Endodermal cell (in vitro differentiated cells): ENCODE measurements at regions not wholly inside any gene's neighbourhood (a gene's known extent, or its start where the extent isn't known, plus 50 kb on each side); places are given as distances from the start of the nearest gene placed in this dataset.

Experiments used
- DNase-seq: peaks from one replicate; pipeline ENCODE4 v3.0.0-alpha.2; 2017
- H3K27ac ChIP-seq: 2 replicates; pipeline ENCODE4 v1.5.1; 2013; ENCODE audit warnings: mild to moderate bottlenecking, low read depth, low read length, moderate library complexity
- H3K27me3 ChIP-seq: 2 replicates; pipeline ENCODE4 v1.6.1; 2013; ENCODE audit warnings: mild to moderate bottlenecking, low read length, moderate library complexity; ENCODE audit not compliant: insufficient read depth, control insufficient read depth, poor library complexity, severe bottlenecking
- H3K36me3 ChIP-seq: 2 replicates; pipeline ENCODE4 v1.7.0; 2013; ENCODE audit warnings: mild to moderate bottlenecking, low read length, moderate library complexity; ENCODE audit not compliant: control insufficient read depth, insufficient read depth
- H3K4me1 ChIP-seq: one replicate; pipeline ENCODE4 v1.7.0; 2013; ENCODE audit warnings: low read length; ENCODE audit not compliant: control insufficient read depth, insufficient read depth
- H3K4me3 ChIP-seq: 2 replicates; pipeline ENCODE4 v1.5.1; 2013; ENCODE audit warnings: mild to moderate bottlenecking, low read length, moderate library complexity
- H3K9ac ChIP-seq: 2 replicates; pipeline ENCODE4 v1.6.1; 2013; ENCODE audit warnings: mild to moderate bottlenecking, low read length, moderate library complexity; ENCODE audit not compliant: poor library complexity, severe bottlenecking; ENCODE audit errors: extremely low read depth
- H3K9me3 ChIP-seq: 2 replicates; pipeline ENCODE4 v1.6.1; 2013; ENCODE audit warnings: mild to moderate bottlenecking, low read length, moderate library complexity; ENCODE audit not compliant: control insufficient read depth
- H3K27ac Mint-ChIP-seq: 2 replicates; pipeline ENCODE4 v1.8.0; 2020; ENCODE audit warnings: mixed read lengths
- H3K27me3 Mint-ChIP-seq: 2 replicates; pipeline ENCODE4 v1.8.0; 2021; ENCODE audit warnings: mild to moderate bottlenecking, mixed read lengths; ENCODE audit not compliant: insufficient read depth
- H3K36me3 Mint-ChIP-seq: 2 replicates; pipeline ENCODE4 v1.8.0; 2020; ENCODE audit warnings: low read depth, mixed read lengths
- H3K4me1 Mint-ChIP-seq: 2 replicates; pipeline ENCODE4 v1.8.0; 2020; ENCODE audit warnings: mixed read lengths
- H3K4me3 Mint-ChIP-seq: 2 replicates; pipeline ENCODE4 v1.8.0; 2020; ENCODE audit warnings: mild to moderate bottlenecking, moderate library complexity, mixed read lengths
- H3K9me3 Mint-ChIP-seq: 2 replicates; pipeline ENCODE4 v1.8.0; 2020; ENCODE audit warnings: mild to moderate bottlenecking, mixed read lengths
- WGBS, 2 experiments: methylation state at CpG; one replicate each; pipeline versions ENCODE4 v1.1.5 to v1.1.7; 2013; ENCODE audit warnings: missing lambda C conversion rate in 2 of 2, mixed read lengths in 1 of 2; ENCODE audit not compliant: insufficient coverage in 1 of 2, insufficient read length in 1 of 2; 5-methylcytosine and 5-hydroxymethylcytosine counted together
- TF ChIP-seq, protein P1 (sequence below): fragments of 200-600 bp; sonication (generic); conservative IDR thresholded peaks from 2 replicates; pipeline ENCODE4 v1.5.0; 2021; ENCODE audit warnings: antibody characterized with exemption, mild to moderate bottlenecking

DNA sequence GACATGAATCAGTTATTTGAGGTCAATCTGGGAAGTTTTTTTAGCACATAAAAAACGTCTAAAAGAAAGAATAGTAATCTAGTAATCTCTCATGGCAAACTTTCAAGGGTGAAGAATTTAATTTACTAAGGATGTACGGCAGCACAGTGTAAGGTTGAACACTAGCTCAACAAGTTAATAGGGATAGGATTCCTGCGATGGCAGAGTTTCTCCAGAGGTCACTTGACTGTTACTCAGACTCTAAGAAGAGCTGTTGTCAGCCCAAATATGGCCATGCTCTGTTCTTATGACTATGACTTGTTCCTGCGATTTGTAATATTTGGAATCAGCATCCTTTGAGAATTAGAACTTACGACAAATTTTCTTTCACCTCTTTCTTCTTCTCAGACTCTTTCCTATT is 553.3 kb upstream of the TNP1 start:
- H3K27me3 ChIP-seq = no peaks in the 10 kb centered on the region
- H3K9ac ChIP-seq = no peak overlapping the region
- no peak for DNase-seq
- H3K27me3 Mint-ChIP-seq = peaks cover 20% of the 10 kb centered on the region
- H3K4me1 ChIP-seq = peaks cover under 1% of the 10 kb centered on the region
- WGBS, 2 experiments = 83 to 93% methylated on average over 5 of the region's 5 CpGs
- H3K4me1 Mint-ChIP-seq = peaks cover 13% of the 10 kb centered on the region
- no peaks in the 10 kb centered on the region for H3K36me3 Mint-ChIP-seq
- no peaks in the 10 kb centered on the region for H3K9me3 Mint-ChIP-seq
- H3K9me3 ChIP-seq = no peaks in the 10 kb centered on the region
- H3K36me3 ChIP-seq = no peaks in the 10 kb centered on the region
- TF ChIP-seq, protein P1, sequence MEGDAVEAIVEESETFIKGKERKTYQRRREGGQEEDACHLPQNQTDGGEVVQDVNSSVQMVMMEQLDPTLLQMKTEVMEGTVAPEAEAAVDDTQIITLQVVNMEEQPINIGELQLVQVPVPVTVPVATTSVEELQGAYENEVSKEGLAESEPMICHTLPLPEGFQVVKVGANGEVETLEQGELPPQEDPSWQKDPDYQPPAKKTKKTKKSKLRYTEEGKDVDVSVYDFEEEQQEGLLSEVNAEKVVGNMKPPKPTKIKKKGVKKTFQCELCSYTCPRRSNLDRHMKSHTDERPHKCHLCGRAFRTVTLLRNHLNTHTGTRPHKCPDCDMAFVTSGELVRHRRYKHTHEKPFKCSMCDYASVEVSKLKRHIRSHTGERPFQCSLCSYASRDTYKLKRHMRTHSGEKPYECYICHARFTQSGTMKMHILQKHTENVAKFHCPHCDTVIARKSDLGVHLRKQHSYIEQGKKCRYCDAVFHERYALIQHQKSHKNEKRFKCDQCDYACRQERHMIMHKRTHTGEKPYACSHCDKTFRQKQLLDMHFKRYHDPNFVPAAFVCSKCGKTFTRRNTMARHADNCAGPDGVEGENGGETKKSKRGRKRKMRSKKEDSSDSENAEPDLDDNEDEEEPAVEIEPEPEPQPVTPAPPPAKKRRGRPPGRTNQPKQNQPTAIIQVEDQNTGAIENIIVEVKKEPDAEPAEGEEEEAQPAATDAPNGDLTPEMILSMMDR = no peak
- no peak overlapping the region for H3K27ac ChIP-seq
- H3K4me3 Mint-ChIP-seq = no peak overlapping the region
- no peak overlapping the region for H3K4me3 ChIP-seq
- H3K27ac Mint-ChIP-seq = no peak overlapping the region

DNA sequence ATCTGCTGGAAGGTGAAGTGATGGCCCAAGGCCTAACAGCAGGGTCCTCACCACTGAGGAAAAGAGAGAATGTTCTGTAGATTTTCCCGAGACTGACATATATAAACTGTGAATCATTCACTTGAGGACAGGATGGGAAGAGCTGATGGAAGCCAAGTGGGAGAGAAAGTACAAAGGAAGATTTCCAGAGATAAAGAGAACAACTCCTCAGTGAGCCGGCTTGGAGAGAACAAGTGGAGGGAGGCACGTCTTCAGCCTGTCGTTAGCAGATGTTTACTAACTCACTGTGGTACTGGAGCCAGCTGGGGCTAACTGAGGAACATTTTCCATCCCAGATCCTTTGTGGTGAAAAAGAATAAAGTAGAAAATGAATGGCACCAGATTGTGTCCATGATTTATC is 552.9 kb upstream of the TNP1 start:
- DNase-seq = no peak
- WGBS, 2 experiments = 74 to 79% methylated on average over 4 of the region's 4 CpGs
- H3K9ac ChIP-seq = no peak overlapping the region
- no peaks in the 10 kb centered on the region for H3K27me3 ChIP-seq
- H3K4me3 Mint-ChIP-seq = no peak overlapping the region
- H3K4me1 ChIP-seq = no peaks in the 10 kb centered on the region
- TF ChIP-seq, protein P1 = no peak
- H3K27ac ChIP-seq = no peak overlapping the region
- H3K9me3 Mint-ChIP-seq = no peaks in the 10 kb centered on the region
- H3K36me3 ChIP-seq = no peaks in the 10 kb centered on the region
- H3K27me3 Mint-ChIP-seq = peaks cover 16% of the 10 kb centered on the region
- H3K4me3 ChIP-seq = no peak overlapping the region
- no peaks in the 10 kb centered on the region for H3K36me3 Mint-ChIP-seq
- peaks cover 11% of the 10 kb centered on the region for H3K4me1 Mint-ChIP-seq
- no peak overlapping the region for H3K27ac Mint-ChIP-seq
- H3K9me3 ChIP-seq = no peaks in the 10 kb centered on the region

DNA sequence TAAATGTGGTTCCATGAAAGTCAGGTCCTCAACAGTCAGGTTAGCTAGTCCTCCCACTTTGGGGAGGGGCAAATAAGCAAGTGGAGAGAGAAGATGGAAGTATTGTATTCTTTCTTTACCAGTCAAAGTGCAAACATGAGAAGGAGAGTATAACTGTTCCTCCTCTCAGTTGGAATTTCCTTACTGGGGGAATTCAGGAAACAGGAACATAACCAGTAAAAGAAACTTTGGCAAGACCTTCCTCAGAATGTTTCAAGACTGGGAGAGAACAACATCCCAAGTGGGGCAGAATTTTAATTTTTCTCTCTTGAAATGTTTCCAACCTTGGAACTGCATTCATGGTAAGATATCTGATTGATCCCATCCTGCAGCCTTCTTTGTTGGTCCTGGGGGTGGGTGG is 552.4 kb upstream of the TNP1 start:
- H3K36me3 ChIP-seq = no peaks in the 10 kb centered on the region
- no peak overlapping the region for H3K27ac ChIP-seq
- H3K27ac Mint-ChIP-seq = no peak overlapping the region
- no peaks in the 10 kb centered on the region for H3K4me1 ChIP-seq
- H3K9ac ChIP-seq = no peak overlapping the region
- no peak for DNase-seq
- no peaks in the 10 kb centered on the region for H3K9me3 Mint-ChIP-seq
- H3K9me3 ChIP-seq = no peaks in the 10 kb centered on the region
- H3K27me3 Mint-ChIP-seq = peaks cover 11% of the 10 kb centered on the region
- TF ChIP-seq, protein P1 = no peak
- no peaks in the 10 kb centered on the region for H3K36me3 Mint-ChIP-seq
- no peak overlapping the region for H3K4me3 Mint-ChIP-seq
- H3K4me3 ChIP-seq = no peak overlapping the region
- H3K27me3 ChIP-seq = no peaks in the 10 kb centered on the region
- peaks cover 11% of the 10 kb centered on the region for H3K4me1 Mint-ChIP-seq
